ENCODE measurements at regions not wholly inside any gene's neighbourhood (a gene's known extent, or its start where the extent isn't known, plus 50 kb on each side); places are given as distances from the start of the nearest gene placed in this dataset.

DNA sequence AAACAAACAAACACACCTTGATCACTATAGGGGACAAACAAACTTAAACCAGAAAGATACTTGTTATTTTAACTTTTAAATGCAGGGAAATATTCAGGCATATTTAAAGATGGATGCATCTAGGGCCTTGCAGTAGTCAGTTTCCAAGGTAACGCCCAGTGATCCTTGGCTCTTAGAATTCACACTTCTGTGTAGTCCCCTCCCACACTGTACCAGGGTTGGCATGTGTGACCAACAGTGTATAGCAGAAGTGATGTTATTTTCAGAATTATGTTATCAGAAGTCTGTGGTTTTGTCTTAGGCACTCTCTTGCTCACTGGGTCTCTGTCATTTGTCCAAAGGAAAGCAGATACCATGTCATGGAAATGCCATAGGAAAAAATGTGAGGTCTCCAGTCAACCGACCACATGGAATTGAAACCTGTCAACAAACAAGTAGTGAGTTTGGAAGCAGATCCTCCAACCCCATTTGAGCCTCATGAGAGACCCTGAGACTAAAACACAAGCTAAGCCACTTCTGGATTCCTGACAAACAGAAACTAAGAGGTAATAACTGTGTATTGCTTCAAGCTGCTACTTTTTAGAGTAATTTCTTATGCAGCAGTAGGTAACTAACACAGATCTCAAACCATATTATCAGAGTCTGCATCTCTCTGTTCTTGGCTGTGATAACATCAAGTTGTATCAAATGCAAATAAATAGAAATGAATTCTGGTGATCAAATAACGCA, 670.3 kb downstream of the KCTD8 start:
- in situ Hi-C loops (cut with HindIII; ENCODE audit: low pct_ligation_motif_present, low sequenced_read_pairs) = no loop called here
- H3K27ac ChIP-seq = no peak overlapping the region
- no peaks in the 10 kb centered on the region for H3K36me3 ChIP-seq (replicated peaks)
- no peak for DNase-seq
- H3K27me3 ChIP-seq (replicated peaks) = no peaks in the 10 kb centered on the region
- H3K4me3 ChIP-seq (ENCODE audit: low read depth, low read length) = no peak overlapping the region
- TF ChIP-seq, protein P1, sequence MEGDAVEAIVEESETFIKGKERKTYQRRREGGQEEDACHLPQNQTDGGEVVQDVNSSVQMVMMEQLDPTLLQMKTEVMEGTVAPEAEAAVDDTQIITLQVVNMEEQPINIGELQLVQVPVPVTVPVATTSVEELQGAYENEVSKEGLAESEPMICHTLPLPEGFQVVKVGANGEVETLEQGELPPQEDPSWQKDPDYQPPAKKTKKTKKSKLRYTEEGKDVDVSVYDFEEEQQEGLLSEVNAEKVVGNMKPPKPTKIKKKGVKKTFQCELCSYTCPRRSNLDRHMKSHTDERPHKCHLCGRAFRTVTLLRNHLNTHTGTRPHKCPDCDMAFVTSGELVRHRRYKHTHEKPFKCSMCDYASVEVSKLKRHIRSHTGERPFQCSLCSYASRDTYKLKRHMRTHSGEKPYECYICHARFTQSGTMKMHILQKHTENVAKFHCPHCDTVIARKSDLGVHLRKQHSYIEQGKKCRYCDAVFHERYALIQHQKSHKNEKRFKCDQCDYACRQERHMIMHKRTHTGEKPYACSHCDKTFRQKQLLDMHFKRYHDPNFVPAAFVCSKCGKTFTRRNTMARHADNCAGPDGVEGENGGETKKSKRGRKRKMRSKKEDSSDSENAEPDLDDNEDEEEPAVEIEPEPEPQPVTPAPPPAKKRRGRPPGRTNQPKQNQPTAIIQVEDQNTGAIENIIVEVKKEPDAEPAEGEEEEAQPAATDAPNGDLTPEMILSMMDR (IDR thresholded peaks at IDR 0.05; ENCODE audit: low read depth, low read length, missing control alignments) = no peak

DNA sequence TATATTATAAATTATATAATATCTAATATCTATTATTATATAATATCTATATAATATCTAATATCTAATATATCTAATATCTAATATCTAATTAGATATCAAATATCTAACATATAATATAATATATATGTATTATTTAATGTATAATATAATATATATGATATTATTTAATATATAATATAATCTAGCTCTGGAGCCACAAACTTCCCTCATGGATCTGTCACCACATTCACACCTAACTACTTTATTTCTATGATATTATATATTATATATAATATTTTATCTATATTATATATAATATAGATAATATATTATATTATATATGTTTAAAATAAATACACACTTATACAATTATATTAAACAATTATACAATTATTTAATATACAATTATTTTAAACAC, 667.5 kb downstream of the KCTD8 start:
- in situ Hi-C loops (cut with HindIII; ENCODE audit: low pct_ligation_motif_present, low sequenced_read_pairs) = no loop called here
- H3K36me3 ChIP-seq (replicated peaks) = no peaks in the 10 kb centered on the region
- no peaks in the 10 kb centered on the region for H3K27me3 ChIP-seq (replicated peaks)
- no peak for DNase-seq
- H3K27ac ChIP-seq = no peak overlapping the region
- no peak overlapping the region for H3K4me3 ChIP-seq (ENCODE audit: low read depth, low read length)
- TF ChIP-seq, protein P1 (IDR thresholded peaks at IDR 0.05; ENCODE audit: low read depth, low read length, missing control alignments) = no peak

DNA sequence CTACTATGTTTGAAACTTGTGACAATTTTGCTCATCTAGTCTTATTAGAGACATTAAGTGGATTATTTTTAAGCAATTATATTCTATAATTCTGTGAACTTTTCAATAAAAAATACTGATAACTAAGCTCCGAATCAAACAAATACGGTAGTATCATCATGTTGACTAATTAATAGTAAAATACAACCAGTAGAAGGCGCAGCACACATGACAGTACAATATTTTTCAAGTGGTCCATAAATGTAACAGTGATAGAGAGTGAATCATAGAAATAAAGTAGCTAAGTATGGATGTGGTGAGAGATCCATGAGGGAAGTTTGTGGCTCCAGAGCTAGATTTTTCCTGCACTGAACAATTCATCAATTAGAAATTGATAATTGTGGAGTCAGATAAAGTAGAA, 666.2 kb downstream of the KCTD8 start:
- H3K27me3 ChIP-seq (replicated peaks) = no peaks in the 10 kb centered on the region
- H3K36me3 ChIP-seq (replicated peaks) = no peaks in the 10 kb centered on the region
- TF ChIP-seq, protein P1 (IDR thresholded peaks at IDR 0.05; ENCODE audit: low read depth, low read length, missing control alignments) = no peak
- in situ Hi-C loops (cut with HindIII; ENCODE audit: low pct_ligation_motif_present, low sequenced_read_pairs) = no loop called here
- H3K27ac ChIP-seq = no peak overlapping the region
- H3K4me3 ChIP-seq (ENCODE audit: low read depth, low read length) = no peak overlapping the region
- DNase-seq = no peak

DNA sequence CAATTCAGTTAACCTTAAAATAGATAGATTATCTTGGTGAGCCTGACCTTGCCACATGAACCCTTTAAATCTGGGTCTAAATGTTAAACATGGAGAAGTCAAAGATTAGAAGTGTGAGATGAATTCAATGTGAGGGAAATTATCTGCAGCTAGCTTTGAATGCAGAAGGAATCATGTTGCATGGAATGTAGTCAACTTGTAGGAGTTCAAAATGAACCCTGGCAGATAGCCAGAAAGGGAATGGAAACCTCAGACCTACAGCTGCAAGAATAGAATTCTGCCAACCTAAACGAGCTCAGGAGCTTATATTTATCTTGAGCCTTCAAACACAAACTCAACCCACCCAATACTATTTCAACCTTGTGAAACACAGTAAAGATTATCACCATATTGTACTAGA, 632.5 kb downstream of the KCTD8 start:
- Histone ChIP-seq H3K36me3 (replicated peaks) (no peaks in the 10 kb centered on the region), H3K27ac (no peak overlapping the region), H3K4me3 (ENCODE audit: low read depth, low read length) (no peak overlapping the region), H3K27me3 (replicated peaks) (no peaks in the 10 kb centered on the region)
- DNase-seq = no peak
- in situ Hi-C loops (cut with HindIII; ENCODE audit: low pct_ligation_motif_present, low sequenced_read_pairs) = no loop called here
- TF ChIP-seq, protein P1 (IDR thresholded peaks at IDR 0.05; ENCODE audit: low read depth, low read length, missing control alignments) = no peak

DNA sequence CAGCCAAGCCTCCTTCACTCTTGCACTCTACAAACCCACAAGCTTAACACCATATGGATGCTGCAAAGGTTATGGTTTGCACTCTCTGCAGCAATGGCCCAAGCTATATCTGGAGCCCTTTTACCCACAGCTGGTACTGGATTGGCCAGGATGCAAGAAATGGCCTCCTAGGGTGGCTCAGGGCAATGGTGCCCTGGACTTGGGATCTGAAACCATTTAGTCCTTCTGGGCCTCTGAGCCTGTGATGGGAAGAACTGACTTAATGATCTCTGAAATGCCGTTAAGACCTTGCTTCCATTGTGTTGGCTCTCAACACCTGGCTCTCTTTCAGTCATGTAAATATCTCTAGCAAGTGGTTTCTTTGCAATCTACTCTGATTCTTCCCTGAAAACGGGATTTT, 626.0 kb downstream of the KCTD8 start:
- in situ Hi-C loops (cut with HindIII; ENCODE audit: low pct_ligation_motif_present, low sequenced_read_pairs) = no loop called here
- Histone ChIP-seq H3K36me3 (replicated peaks) (no peaks in the 10 kb centered on the region), H3K27me3 (replicated peaks) (no peaks in the 10 kb centered on the region), H3K27ac (no peak overlapping the region), H3K4me3 (ENCODE audit: low read depth, low read length) (no peak overlapping the region)
- TF ChIP-seq, protein P1 (IDR thresholded peaks at IDR 0.05; ENCODE audit: low read depth, low read length, missing control alignments) = no peak
- DNase-seq = no peak

DNA sequence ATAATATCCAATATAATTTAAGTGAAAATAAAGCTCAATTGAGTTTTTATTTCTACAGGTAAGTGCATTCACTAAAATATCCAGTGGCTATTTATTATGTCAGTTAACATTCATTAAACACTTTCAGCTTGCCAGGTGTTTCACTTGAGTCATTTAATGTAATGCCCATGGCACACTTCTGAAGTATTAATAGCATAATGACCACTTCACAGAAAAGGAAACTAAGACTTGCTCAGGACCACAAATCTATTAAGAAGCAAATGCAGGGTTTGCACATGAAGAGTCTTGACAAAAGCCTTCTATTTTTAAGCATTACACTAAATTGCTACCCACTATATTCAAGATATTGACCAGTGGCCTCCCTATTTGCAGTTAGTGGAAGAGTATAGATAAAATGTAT, 612.7 kb downstream of the KCTD8 start:
- Histone ChIP-seq H3K4me3 (ENCODE audit: low read depth, low read length) (no peak overlapping the region), H3K27ac (no peak overlapping the region), H3K36me3 (replicated peaks) (no peaks in the 10 kb centered on the region), H3K27me3 (replicated peaks) (no peaks in the 10 kb centered on the region)
- in situ Hi-C loops (cut with HindIII; ENCODE audit: low pct_ligation_motif_present, low sequenced_read_pairs) = no loop called here
- DNase-seq = no peak
- TF ChIP-seq, protein P1 (IDR thresholded peaks at IDR 0.05; ENCODE audit: low read depth, low read length, missing control alignments) = no peak
